GM19438 (cell line): ENCODE measurements at regions not wholly inside any gene's neighbourhood (a gene's known extent, or its start where the extent isn't known, plus 50 kb on each side); places are given as distances from the start of the nearest gene placed in this dataset.

ENCODE experiments used
- ATAC-seq: cut with Tn5 transposase; IDR thresholded peaks from one replicate; pipeline ENCODE4 v1.9.1; 2021; ENCODE audit warnings: low read depth; ENCODE audit not compliant: unreplicated experiment

DNA sequence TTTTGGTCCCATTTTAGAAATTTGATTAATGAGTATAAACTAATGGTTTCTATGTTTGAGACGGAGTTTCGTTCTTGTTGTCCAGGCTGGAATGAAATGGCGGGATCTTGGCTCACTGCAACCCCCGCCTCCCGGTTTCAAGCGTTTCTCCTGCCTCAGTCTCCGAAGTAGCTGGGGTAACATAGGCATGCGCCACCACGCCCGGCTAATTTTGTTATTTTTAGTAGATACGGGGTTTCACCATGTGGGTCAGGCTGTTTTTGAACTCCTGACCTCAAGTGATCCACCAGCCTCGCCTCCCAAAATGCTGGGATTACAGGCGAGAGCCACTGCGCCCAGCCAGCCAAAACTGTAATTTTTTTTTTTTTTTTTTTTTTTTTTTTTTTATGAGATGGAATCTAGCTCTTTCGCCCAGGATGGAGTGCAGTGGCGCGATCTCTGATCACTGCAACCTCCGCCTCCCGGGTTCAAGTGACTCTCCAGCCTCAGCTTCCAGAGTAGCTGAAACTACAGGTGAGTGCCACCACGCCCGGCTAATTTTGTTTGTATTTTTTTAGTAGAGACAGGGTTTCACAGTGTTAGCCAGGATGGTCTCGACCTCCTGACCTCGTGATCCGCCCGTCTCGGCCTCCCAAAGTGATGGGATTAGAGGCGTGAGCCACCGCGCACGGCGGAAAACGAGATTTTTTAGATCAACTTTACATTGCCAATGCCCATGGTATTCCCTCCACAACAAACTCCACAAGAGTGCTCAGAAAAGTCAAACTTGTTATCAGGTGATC is 127.8 kb downstream of the HFE start:
- ATAC-seq: no peak

DNA sequence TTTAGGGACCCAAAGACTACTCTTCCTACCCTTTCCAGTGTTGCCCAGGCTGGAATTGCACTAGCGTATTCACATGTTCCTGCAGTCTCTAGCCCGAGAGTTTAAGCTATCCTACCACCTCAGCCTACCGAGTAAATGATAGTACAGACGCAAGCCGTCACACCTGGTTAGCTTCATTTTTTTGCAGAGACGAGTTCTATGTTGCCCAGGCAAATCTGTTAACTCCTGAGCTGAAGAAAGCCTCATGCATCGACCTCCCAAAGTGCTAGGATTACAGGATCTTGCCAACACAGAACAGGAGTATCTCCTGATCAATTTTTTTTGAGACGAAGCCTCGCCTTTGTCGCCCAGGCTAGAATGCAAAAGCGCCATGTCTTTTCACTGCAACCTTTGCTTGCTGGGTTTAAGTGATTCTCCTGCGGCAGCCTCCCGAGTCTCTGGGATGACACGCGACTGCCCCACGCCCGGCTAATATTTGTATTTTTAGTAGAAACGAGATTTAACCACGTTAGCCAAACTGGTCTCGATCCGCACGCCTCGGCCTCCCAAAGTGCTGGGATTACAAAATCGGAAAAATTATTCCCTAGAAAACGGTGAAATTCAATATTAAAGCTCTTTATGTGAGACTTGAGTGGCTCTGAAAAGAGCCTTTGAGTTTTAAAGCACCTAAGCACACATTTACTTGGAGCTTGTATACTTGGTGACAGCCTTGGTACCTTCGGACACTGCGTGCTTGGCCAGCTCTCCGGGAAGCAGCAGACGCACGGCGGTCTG is 128.5 kb downstream of the HFE start:
- peak; percentile 13 for ATAC-seq

- ATAC-seq: peak; percentile 67
These were observed 129.2 kb downstream of the HFE start for GRCh38 chr6:26216359-26216885.

- ATAC-seq: peak; percentile 42
These were observed 129.9 kb downstream of the HFE start for GRCh38 chr6:26216886-26217713.

DNA sequence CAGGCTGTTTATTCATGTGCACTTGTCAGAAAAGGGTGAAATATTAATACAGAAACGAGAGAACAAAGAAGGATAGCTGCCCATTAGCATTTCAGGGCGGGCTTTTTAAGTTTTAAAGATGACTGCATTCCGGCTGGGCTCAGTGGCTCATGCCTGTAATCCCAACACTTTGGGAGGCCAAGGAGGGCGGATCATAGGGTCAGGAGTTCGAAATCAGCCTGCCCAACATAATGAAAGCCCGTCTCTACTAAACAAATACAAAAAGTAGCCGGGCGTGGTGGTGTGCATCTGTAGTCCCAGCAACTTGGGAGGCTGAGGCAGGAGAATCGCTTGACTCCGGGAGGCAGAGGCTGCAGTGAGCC is 130.5 kb downstream of the HFE start:
- no peak for ATAC-seq

- no peak for ATAC-seq
These were observed 131.6 kb downstream of the HFE start for GRCh38 chr6:26218824-26219223.

DNA sequence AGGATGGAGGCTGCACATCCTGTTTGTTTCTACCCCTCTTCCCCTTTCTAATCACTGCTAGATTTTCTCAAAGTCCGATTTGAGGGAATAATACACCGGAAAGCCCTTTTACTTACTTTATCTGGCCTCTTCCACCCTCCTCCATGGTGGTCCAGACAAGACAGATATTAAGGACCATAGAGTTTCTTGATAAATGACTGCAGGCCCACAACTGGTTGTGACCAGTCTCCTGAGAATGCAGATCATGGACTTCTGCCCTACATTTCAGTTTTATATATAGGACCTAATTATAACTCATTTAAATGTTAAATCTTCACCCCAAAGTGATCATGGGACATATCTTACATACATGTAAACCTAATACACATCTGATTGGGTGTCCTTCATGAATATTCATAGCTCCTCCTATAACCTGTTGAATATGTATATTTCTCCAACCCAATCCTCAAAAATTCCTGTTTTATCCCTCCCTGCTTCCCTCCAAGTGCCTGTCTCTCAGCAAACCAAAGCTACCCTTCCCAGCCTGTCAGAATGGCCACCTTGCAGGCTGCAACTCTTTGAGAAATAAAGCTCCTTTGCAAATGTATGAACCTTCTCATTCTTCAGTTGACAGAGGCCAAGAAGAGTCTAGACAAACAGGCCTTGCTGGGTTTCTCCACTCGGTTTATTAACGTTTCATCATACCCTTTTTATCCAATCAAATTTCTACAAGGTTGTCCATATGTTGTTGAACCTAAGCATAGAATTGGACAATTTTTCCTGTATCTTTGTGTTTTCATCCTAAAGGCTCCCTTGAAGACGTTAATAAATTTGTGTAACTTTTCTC is 133.1 kb downstream of the HFE start:
- ATAC-seq: no peak

DNA sequence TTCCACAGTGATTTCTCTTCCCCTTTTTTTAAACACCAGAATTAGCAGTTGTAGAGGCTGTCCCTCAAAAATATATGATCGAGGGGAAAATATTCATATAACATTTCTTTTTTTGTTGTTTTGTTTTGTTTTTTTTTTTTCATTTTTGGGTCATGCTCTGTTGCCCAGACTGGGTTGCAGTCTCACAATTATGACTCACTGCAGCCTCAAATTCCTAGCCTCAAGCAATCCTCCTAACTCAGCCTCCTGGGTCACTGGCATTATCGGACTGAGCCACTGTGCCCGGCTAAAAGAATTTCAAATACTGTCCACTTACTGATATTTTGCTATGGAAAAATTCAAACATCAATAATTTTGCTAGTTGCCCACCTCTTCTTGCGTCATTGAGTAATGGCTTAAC is 134.0 kb downstream of the HFE start:
- no peak for ATAC-seq

DNA sequence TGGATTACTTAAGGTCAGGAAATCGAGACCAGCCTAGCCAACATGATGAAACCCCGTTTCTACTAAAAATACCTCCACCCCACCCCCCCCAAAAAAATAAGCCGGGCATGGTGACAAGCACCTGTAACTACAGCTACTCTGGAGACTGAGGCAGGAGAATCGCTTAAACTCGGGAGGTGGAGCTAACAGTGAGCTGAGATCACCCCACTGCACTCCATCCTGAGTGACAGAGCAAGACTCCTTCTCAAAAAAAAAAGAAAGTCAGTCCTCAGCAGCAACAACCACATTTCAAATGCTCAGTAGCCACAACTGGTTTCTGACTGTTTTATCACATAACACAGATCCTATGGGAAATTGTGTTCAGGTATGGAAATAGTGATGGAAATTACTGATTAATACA is 135.3 kb downstream of the HFE start:
- no peak for ATAC-seq

DNA sequence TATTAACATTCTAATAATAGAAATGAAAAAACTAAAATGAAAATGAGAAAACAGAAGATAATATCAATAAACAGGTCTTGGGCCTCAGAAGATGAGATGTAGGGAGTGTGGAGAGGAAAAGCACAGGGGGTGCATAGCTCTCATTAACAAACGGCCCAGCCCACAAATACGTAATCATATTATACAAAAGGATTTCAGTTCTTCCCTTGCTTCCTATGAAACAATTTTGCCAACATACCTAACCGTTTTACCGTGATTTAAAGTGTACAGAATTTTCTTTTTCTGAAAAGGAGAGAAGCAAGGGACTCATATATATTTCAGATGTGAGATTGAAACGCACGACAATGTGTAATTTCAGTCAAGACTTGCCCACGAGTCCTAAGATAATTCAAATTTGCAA is 136.0 kb downstream of the HFE start:
- no peak for ATAC-seq

DNA sequence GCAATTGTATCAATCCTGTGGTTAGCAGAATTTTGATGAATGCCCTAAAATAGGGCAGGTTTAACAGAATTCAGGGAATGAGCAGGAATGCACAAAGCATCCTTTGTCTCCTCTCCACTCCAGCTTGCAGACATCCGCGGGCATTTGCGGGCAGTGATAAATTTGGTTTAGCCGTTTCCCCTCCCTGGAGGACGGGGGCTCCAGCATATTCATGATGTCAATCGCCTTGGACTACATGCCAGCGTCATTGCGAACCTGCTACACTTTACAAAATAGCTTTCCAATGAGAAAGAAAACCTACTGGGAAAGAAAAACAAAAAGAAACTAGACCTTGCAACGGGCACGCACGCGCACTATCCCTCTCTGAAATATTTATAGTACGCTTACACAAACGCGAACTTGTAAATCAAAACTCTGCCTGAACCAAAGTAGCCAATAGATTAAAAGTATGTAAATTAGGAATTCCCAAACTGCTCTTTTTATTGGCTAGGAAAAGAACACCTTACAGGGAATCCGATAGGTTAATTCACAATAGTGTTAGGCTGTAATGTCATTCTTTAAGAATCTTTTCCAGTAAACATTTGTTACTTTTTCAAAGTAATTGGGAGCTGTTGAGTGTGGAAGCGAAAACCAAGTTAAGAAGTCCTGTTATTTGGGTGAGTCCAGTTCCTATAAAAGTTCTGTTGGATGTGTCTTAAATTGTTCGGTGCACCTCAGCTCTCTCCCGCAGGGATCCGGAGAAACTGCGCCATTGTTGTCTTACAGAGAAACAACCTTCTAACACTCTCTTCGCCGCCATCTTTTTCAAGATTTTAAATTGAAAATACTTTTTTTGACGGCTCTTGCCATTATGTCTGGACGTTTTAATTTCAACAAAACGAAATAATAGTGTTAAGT is 136.7 kb downstream of the HFE start:
- peak; percentile 80 for ATAC-seq

DNA sequence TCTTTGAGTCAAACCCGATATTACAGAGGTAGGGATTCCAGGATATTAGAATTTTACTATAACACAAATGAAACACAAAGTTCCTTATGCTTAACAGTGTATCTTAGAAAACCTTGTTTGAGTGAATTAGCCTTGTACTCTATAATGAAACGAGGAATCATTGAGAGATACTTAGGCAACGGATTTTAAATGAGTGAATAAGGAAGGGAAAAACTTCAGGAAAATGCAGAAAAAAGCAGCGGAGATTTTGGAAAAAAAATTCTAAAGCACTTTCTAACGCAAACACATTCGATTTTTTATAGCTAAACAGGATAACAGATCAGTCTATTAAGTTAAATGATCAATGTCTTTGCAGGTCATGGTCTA is 137.3 kb downstream of the HFE start:
- ATAC-seq: no peak

DNA sequence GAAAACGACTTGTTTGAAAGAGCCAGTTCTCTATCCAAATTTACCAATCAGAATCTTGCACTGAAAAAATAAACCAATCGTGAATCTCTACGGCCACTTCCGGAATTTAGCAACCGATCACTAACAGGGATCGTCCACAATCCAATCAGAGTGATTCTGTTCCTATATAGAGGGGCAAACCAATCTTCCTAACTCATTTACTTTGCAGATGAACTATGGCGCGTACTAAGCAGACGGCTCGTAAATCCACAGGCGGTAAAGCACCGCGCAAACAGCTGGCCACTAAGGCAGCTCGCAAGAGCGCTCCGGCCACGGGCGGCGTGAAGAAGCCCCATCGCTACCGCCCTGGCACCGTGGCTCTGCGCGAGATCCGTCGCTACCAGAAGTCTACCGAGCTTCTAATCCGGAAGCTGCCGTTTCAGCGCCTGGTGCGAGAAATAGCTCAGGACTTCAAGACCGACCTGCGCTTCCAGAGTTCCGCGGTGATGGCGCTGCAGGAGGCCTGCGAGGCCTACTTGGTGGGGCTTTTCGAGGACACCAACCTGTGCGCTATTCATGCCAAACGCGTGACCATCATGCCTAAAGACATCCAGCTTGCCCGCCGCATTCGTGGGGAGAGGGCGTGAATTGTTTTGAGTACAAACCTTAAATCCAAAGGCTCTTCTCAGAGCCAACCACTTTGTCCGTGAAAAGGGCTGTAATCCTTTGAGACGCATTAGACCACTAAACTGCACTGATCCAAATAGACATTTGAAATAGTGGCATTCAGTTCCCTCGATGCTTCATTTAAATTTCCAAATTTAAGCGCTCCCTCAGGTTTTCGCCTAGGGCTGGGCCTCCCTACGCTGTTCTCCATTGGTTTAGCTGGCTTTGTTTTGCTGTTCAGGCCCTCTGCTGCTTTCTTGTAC is 138.0 kb downstream of the HFE start:
- ATAC-seq: no peak

- no peak for ATAC-seq
These were observed 138.8 kb downstream of the HFE start for GRCh38 chr6:26225848-26226578.

- no peak for ATAC-seq
These were observed 138.4 kb upstream of the BTN3A2 start for GRCh38 chr6:26226579-26226967.

DNA sequence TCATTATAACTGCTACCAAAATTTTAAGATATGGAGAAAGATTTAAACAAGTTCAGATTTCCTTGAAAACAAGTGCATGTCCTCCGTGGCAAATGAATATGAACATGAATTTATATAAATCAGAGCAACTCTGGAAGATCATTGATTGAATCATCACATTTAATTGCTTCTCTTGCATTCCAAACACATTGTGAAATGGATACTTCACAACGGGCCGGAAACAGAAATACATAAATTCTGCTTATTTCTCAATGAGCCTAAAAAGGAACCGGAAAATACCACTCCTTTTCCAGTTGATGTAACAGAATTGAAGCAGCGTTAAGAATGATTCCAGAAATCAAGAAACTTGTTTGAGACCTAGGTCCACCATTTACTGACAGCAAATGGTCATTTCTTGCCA is 134.6 kb upstream of the BTN3A2 start:
- no peak for ATAC-seq

- ATAC-seq: no peak
These were observed 133.9 kb upstream of the BTN3A2 start for GRCh38 chr6:26231006-26231587.
